CD1c-positive myeloid dendritic cell (primary cell): ENCODE measurements at regions not wholly inside any gene's neighbourhood (a gene's known extent, or its start where the extent isn't known, plus 50 kb on each side); places are given as distances from the start of the nearest gene placed in this dataset.

Experiments
- DNase-seq: peaks from one replicate; pipeline ENCODE4 v3.0.0-alpha.2; 2016; ENCODE audit errors: extremely low spot score

DNA sequence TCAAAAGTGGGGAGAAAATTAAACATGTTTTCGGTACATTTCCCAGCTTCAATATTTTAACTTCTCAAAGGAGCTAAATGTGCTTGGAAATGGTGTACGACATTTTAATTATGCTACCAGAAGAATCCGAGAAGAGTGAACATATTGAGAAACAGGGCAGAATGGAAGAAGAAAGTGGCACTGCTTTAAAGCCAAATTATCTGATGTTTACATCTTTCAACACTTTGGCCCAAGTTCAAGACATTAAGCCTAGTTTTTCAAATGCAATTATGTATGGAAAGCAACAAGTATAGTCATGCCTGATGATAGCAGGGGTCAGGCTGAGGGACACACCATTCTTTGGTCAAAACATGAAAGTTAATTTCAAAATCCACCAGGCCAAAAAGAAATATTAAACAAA lies 577.9 kb upstream of the ZFP42 start:
- DNase-seq: no peak

GRCh38 chr4:187422655-187423054 lies 572.9 kb upstream of the ZFP42 start:
- no peak for DNase-seq

DNA sequence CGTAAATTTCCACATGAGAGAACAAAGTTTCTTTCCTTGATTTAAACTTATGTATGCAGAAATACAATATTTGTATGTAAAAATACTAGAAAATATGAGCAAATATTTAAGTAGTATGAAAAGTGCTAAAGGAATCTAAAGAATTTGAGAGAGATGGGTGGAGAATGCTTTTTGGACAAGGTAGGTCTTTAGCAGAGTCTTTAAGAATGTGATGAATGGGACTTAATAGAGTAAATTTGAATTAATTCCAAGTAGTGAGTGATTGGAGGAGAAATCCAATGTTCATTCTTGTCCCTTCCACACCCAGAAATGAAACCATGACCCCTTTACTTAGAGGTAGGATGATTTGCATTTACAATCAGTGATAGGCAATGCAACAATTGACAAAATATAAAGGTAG lies 570.9 kb upstream of the ZFP42 start:
- no peak for DNase-seq

- no peak for DNase-seq
These were observed 569.1 kb upstream of the ZFP42 start for GRCh38 chr4:187426511-187426910.

- no peak for DNase-seq
These were observed 563.3 kb upstream of the ZFP42 start for GRCh38 chr4:187432310-187432709.

- no peak for DNase-seq
These were observed 562.4 kb upstream of the ZFP42 start for GRCh38 chr4:187433141-187433540.

DNA sequence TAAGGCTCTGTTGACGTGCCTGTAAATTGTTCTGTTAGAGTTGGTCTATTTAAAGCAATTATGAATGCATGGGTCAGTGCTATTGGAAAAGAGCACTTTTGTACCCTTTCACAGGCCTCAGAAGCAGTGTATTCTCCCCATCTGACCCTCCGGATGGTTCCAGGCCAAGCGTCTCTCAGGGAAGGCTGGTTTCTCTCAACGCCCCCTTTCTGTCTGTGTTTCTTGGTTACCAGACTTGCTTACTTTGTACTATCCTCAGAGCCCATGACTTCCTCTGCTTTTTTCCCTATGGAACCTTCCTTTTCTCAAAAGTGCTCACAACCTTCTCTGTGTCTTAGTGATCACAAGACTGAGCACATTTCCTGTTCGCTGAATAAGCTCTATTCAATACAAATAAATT lies 559.3 kb upstream of the ZFP42 start:
- no peak for DNase-seq

DNA sequence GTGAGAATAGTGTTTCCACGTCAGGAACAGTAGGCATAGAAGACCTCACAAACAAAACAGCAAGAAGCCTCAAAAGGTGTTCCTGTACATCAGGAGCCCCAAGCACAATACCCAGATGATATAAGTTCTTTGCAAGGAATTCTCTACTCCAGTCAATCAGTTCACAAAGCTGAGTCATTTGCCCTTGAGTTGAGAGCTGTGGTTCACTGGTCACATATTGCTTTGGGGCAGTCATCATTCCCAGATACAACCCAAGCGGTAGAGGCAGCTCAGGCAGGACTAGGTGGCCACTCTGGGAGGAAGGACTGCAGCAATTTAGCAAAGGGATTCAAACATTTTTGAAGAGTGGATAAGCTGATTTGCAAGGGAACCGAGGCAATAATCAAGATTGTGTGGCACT lies 551.5 kb upstream of the ZFP42 start:
- no peak for DNase-seq

DNA sequence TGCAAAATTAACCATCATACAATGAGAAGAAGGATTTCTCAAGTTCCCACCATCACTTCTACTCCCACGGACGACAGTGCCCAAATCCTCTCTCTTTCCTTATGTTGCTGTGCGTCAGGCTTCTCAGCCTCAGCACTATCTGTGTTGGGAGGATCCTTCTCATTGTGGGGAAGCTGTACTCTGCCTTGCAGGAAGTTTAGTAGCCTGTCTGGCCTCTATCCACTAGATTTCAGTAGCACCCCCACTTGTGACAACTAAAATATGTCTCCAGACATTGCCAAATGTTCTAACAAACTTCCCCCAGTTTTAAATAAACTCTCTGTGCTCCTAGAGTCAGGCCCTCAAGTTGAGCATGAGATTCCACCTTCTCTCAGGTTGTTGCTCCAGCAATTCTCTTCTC lies 545.9 kb upstream of the ZFP42 start:
- no peak for DNase-seq

DNA sequence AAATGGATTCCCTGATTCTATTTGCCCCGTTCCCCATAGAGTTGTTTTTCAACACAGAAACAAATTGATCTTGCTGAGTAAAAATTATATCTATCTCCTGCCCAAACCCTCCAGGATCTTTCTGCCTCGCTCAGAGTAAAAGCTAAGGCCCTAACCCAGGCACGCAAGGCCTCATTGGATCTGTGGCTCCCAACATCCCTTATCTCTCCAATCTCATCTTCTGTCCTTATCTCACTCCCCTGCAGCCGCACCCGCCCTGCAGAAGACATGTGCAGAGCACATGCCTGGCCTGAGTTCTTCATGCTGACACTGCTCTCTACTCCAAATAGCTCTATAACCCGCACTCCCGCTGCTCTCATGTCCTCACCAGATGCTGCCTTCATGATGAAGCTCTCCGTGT lies 543.8 kb upstream of the ZFP42 start:
- no peak for DNase-seq

- DNase-seq: no peak
These were observed 535.6 kb upstream of the ZFP42 start for GRCh38 chr4:187460016-187460415.

DNA sequence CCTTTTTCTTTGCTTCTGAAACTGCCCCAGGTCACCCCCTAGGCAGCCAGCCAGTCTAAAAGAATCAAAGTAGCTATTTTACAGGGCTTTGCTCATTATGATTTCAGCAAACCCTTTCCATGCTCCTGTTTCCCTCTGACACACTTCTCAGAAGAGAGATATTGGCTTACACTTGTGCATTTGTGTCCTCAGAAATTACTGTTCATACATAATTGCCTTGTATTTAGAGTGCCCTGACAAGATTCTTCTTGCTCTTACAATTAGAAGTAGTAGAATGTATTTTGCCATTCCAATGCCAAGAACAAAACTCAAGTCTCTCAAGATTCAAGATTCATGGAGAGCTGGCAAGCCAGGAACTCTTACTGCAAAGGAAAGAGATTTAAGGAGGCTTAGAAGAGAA lies 531.0 kb upstream of the ZFP42 start:
- DNase-seq: no peak

- no peak for DNase-seq
These were observed 528.3 kb upstream of the ZFP42 start for GRCh38 chr4:187467224-187467623.

DNA sequence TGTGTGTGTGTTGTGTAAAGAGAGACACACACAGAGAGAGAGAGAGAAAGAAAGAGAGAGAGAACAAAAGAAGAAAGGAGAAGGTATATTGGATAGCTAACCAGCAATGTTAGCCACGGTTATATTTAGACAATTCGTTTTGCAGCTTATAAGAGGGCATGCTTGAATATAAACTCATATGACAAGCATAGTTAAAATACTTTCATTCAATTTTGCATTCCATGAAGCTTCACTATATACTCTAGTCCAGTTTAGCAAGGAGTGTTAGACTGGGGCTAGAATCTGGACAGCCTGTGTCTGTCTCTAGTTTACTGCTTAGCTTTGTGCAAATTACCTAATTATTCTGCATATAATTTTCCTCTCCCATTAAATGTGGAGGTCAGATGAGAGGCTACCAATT lies 525.9 kb upstream of the ZFP42 start:
- DNase-seq: no peak

DNA sequence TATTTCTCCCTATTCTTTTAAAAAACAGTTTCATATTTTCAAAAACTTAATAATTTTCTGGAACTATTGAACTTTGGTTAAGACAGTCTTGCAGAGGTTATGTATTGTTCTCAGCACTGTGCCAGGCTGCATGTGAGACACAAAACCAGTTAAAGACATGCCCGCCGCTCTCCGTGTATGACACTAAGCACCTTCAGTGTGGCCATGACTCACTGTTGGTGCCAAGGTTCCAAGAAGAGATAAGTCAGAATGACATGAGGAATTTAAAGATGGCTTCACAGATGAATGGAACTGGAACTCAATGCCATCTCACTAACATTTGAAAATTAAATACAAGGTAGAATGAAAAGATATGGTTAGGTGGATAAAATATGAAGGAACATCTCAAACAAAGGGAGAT lies 525.5 kb upstream of the ZFP42 start:
- no peak for DNase-seq

GRCh38 chr4:187474238-187474637 lies 521.3 kb upstream of the ZFP42 start:
- no peak for DNase-seq

DNA sequence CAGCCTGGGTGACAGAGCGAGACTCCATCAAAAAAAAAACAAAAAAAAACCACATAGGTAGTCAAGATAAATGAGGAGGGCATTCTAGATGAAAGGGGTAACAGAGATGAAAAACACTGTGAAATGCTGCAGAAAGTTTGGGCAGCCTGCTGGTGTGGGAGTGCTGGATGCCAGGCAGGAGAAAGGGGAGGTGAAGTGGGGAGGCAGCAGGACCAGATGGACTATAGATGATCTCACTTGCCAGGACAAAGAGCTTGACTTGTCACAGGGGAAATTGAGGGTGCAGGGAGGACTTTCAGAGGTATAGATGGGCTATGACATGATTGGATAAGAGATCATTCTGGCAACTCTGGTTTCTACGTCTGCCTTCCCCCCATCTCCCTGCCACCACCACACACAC lies 519.7 kb upstream of the ZFP42 start:
- no peak for DNase-seq

- no peak for DNase-seq
These were observed 518.3 kb upstream of the ZFP42 start for GRCh38 chr4:187477224-187477623.

DNA sequence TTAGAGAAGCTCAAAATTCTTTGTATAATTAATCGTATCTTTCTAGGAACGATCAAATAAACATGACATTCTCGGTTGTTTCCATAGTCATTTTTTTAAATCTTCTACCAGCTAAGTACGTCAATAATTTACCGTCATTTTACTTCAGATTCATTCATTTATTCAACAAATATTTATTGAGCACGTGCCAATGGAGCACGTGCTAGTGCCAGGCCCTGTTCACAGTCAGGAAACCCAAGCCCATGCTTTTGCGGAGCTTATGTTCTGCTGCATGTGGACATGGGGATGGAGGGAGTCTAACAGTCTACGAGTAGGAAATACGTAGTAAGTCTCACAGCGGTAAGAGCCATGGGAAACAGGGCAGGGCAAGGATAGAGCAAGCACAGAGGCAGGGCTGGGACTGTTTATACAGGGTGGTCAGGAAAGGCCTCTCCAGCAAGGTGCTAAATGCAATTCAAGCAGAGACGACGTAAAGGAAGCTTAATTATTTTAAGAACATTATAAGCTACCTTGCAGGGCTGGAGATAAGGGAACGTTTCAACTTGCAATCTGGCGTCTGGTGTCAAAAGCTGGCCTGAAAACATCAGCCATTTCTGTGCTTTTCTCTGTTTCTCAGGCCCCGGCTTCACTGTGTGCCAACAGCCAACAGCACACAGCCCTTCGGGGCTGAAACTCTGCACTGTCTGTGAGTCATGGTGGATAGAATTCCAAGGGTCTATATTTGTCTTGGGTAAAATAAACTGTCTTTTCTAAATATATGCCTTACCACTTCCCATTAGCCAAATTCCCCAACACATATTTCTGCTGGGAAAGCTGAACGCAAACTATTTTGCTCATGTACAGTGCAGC lies 517.1 kb upstream of the ZFP42 start:
- no peak for DNase-seq

DNA sequence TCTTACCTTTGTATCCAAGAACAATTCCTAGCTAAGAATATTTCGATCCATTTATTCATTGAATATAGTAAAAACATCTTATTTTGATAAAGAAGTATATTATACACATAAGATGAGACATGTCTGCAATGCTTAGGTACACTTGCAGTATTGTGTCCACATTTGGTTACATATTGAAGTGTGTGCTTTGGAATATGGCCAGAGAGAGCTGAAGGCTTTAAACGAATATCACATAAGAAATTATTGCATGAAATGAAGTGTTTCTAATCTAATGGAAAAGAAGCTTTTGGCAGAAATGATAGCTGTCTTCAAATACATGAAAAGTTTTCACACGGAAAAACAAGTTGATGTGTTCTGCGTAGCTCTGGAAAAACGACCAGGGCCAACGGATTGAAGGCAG lies 516.1 kb upstream of the ZFP42 start:
- DNase-seq: no peak

GRCh38 chr4:187480146-187481145 lies 515.1 kb upstream of the ZFP42 start:
- no peak for DNase-seq

DNA sequence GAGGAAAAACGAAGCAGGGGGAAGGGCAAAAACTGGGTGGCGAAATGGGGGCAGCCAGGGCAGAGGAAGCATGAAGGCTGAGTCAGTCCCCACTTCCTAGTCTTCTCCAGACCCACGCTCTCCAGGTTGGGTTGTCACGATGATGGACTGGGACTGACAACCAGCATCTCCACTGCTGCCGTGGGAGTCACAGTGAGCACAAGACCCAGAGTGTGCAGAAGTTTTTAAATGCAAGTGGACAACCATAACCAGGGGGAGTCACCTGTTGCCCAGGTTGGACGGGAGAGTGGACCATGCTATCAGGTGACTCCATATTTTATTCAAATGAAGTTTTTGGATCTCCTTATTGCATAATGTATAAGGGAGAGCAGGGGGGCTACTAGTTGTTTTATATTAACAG lies 511.4 kb upstream of the ZFP42 start:
- DNase-seq: no peak

- no peak for DNase-seq
These were observed 509.9 kb upstream of the ZFP42 start for GRCh38 chr4:187485676-187486075.
